Epithelial cell of proximal tubule (primary cell): ENCODE measurements at regions not wholly inside any gene's neighbourhood (a gene's known extent, or its start where the extent isn't known, plus 50 kb on each side); places are given as distances from the start of the nearest gene placed in this dataset.

ENCODE experiments used
- DNase-seq: peaks from one replicate; pipeline ENCODE4 v3.0.0-alpha.2; 2011; ENCODE audit warnings: low read depth
- H3K4me3 ChIP-seq: 2 replicates; pipeline ENCODE4 v1.5.1; 2011; ENCODE audit warnings: low read depth, mild to moderate bottlenecking, low read length
- CTCF ChIP-seq: conservative IDR thresholded peaks from 2 replicates; pipeline ENCODE4 v1.5.1; 2012; ENCODE audit warnings: low read depth, mild to moderate bottlenecking, low read length

GRCh38 chr2:58870704-58871103 lies 629.6 kb upstream of the FANCL start:
- DNase-seq, result no peak
- H3K4me3 ChIP-seq, result no peak overlapping the region
- no peak for TF ChIP-seq CTCF

- TF ChIP-seq CTCF, result no peak
Measured at GRCh38 chr2:58866946-58867345, 625.8 kb upstream of the FANCL start.

GRCh38 chr2:58866527-58866926 lies 625.4 kb upstream of the FANCL start:
- no peak overlapping the region for H3K4me3 ChIP-seq
- TF ChIP-seq CTCF, result no peak
- no peak for DNase-seq

More at GRCh38 chr2:58866946-58867345, 625.8 kb upstream of the FANCL start:
- DNase-seq, result no peak
- H3K4me3 ChIP-seq, result no peak overlapping the region

- H3K4me3 ChIP-seq, result no peak overlapping the region
- no peak for TF ChIP-seq CTCF
- DNase-seq, result no peak
Measured at GRCh38 chr2:58866040-58866439, 624.9 kb upstream of the FANCL start.

- no peak for TF ChIP-seq CTCF
- no peak for DNase-seq
Measured at GRCh38 chr2:58865436-58865835, 624.3 kb upstream of the FANCL start.

GRCh38 chr2:58862244-58862643 lies 621.1 kb upstream of the FANCL start:
- no peak for TF ChIP-seq CTCF
- H3K4me3 ChIP-seq, result no peak overlapping the region
- no peak for DNase-seq

More at GRCh38 chr2:58865436-58865835, 624.3 kb upstream of the FANCL start:
- no peak overlapping the region for H3K4me3 ChIP-seq

- DNase-seq, result no peak
- no peak for TF ChIP-seq CTCF
- H3K4me3 ChIP-seq, result no peak overlapping the region
Measured at GRCh38 chr2:58860586-58860985, 619.5 kb upstream of the FANCL start.
